Naive thymus-derived CD4-positive, alpha-beta T cell (primary cell): ENCODE measurements at regions not wholly inside any gene's neighbourhood (a gene's known extent, or its start where the extent isn't known, plus 50 kb on each side); places are given as distances from the start of the nearest gene placed in this dataset.
"Not testable (repeated sequence)": the region's sequence is repeated elsewhere in the genome, so short reads cannot be mapped to it uniquely, and the experiment has no call there.

Experiments
- ATAC-seq: fragments of 150-1000 bp; cut with Tn5 transposase; 2 replicates; pipeline ENCODE4 v1.10.0; 2021; ENCODE audit warnings: mild to moderate bottlenecking, moderate library complexity
- CTCF ChIA-PET: fragments of 350-600 bp; sonication (Branson Sonifier 250); formaldehyde crosslinking; loops from one replicate; lab custom pipeline; 2021; ENCODE audit warnings: antibody characterized with exemption; lab: Charles Lee
- POLR2A ChIA-PET: fragments of 350-600 bp; sonication (Branson Sonifier 250); formaldehyde crosslinking; loops from one replicate; lab custom pipeline; 2021; ENCODE audit warnings: antibody characterized with exemption, inconsistent platforms; lab: Charles Lee
- DNase-seq, 9 donors: peaks; one replicate each; pipeline versions ENCODE4 v3.0.0 to v3.0.0-alpha.2; 2020 to 2022; ENCODE audit warnings: mixed read lengths in 1 of 9
- H3K27ac ChIP-seq: one replicate; pipeline ENCODE4 v1.7.0; 2013; ENCODE audit warnings: mild to moderate bottlenecking, low read depth, low read length, moderate library complexity
- H3K27me3 ChIP-seq, 2 donors: one replicate each; pipeline ENCODE4 v1.7.0; 2013; ENCODE audit warnings: low read length in 2 of 2, mild to moderate bottlenecking in 2 of 2, moderate library complexity in 2 of 2; ENCODE audit not compliant: control insufficient read depth in 2 of 2, insufficient read depth in 2 of 2
- H3K36me3 ChIP-seq, 3 experiments: 1 replicate in 2 of 3; 2 replicates in 1 of 3; pipeline ENCODE4 v1.7.0; 2013; ENCODE audit warnings: low read length in 3 of 3, mild to moderate bottlenecking in 3 of 3, moderate library complexity in 1 of 3; ENCODE audit not compliant: insufficient read depth in 3 of 3, control insufficient read depth in 2 of 3
- H3K4me1 ChIP-seq, 2 donors: one replicate each; pipeline ENCODE4 v1.7.0; 2013; ENCODE audit warnings: low read length in 2 of 2, mild to moderate bottlenecking in 2 of 2, moderate library complexity in 1 of 2; ENCODE audit not compliant: control insufficient read depth in 2 of 2, insufficient read depth in 2 of 2
- H3K4me3 ChIP-seq: 2 replicates; pipeline ENCODE4 v1.7.0; 2013; ENCODE audit warnings: mild to moderate bottlenecking, low read length
- H3K9me3 ChIP-seq, 3 experiments: 1 replicate in 2 of 3; 2 replicates in 1 of 3; pipeline ENCODE4 v1.7.0; 2013; ENCODE audit warnings: low read length in 3 of 3; ENCODE audit not compliant: control insufficient read depth in 2 of 3
- H3K27ac Mint-ChIP-seq, 9 donors: one replicate each; pipeline ENCODE4 v1.8.0; 2020 to 2022; ENCODE audit warnings: mixed read lengths in 9 of 9, mild to moderate bottlenecking in 8 of 9, moderate library complexity in 5 of 9, inconsistent platforms in 2 of 9
- H3K27me3 Mint-ChIP-seq, 5 donors: one replicate each; pipeline ENCODE4 v1.8.0; 2021 to 2022; ENCODE audit warnings: mixed read lengths in 5 of 5, mild to moderate bottlenecking in 1 of 5
- H3K36me3 Mint-ChIP-seq, 5 donors: one replicate each; pipeline ENCODE4 v1.8.0; 2020 to 2022; ENCODE audit warnings: mixed read lengths in 5 of 5, mild to moderate bottlenecking in 3 of 5, inconsistent platforms in 1 of 5
- H3K4me1 Mint-ChIP-seq, 7 donors: one replicate each; pipeline ENCODE4 v1.8.0; 2020 to 2022; ENCODE audit warnings: mixed read lengths in 7 of 7, mild to moderate bottlenecking in 3 of 7, inconsistent platforms in 1 of 7
- H3K4me3 Mint-ChIP-seq, 10 donors: one replicate each; pipeline ENCODE4 v1.8.0; 2020 to 2022; ENCODE audit warnings: mild to moderate bottlenecking in 10 of 10, mixed read lengths in 10 of 10, moderate library complexity in 6 of 10, inconsistent platforms in 2 of 10
- H3K9me3 Mint-ChIP-seq, 11 donors: one replicate each; pipeline ENCODE4 v1.8.0; 2020 to 2022; ENCODE audit warnings: mixed read lengths in 11 of 11, mild to moderate bottlenecking in 4 of 11, inconsistent platforms in 1 of 11, moderate library complexity in 1 of 11
- intact Hi-C, 2 donors: fragments of 100-400 bp; cut with micrococcal nuclease; formaldehyde crosslinking; loops; one replicate each; pipeline ENCODE4 v1.15.1; 2023

GRCh38 chr11:96580476-96581040, 190.7 kb downstream of the JRKL start:
- no peaks in the 10 kb centered on the region for H3K27me3 ChIP-seq
- ATAC-seq = no peak
- H3K4me3 ChIP-seq = no peak overlapping the region
- CTCF ChIA-PET = no interaction called here
- no peaks in the 10 kb centered on the region for H3K36me3 Mint-ChIP-seq
- no peaks in the 10 kb centered on the region for H3K9me3 ChIP-seq
- no peaks in the 10 kb centered on the region for H3K36me3 ChIP-seq
- H3K27me3 Mint-ChIP-seq = peaks cover 0 to 8% (median 4%) of the 10 kb centered on the region in 5 donors
- no peak overlapping the region for H3K27ac Mint-ChIP-seq
- H3K4me1 Mint-ChIP-seq = no peaks in the 10 kb centered on the region
- peaks cover 0 to 6% (median 3%) of the 10 kb centered on the region in 11 donors for H3K9me3 Mint-ChIP-seq
- H3K27ac ChIP-seq = no peak overlapping the region
- DNase-seq = no peak
- intact Hi-C loops = no loop called here
- H3K4me1 ChIP-seq = no peaks in the 10 kb centered on the region
- POLR2A ChIA-PET = no interaction called here
- no peak overlapping the region for H3K4me3 Mint-ChIP-seq

GRCh38 chr11:96585944-96586880, 196.4 kb downstream of the JRKL start:
- CTCF ChIA-PET, POLR2A ChIA-PET, H3K27me3 Mint-ChIP-seq, H3K4me1 ChIP-seq, H3K27ac Mint-ChIP-seq, H3K36me3 ChIP-seq, H3K9me3 Mint-ChIP-seq, H3K36me3 Mint-ChIP-seq, intact Hi-C loops, H3K27ac ChIP-seq, H3K9me3 ChIP-seq, DNase-seq, H3K4me3 Mint-ChIP-seq, H3K27me3 ChIP-seq, H3K4me1 Mint-ChIP-seq, ATAC-seq, H3K4me3 ChIP-seq: not testable (repeated sequence)

- H3K9me3 Mint-ChIP-seq, H3K4me3 Mint-ChIP-seq, DNase-seq, H3K4me1 Mint-ChIP-seq, intact Hi-C loops, H3K36me3 Mint-ChIP-seq, H3K27ac ChIP-seq, POLR2A ChIA-PET, H3K36me3 ChIP-seq, H3K9me3 ChIP-seq, H3K27me3 ChIP-seq, ATAC-seq, H3K27ac Mint-ChIP-seq, CTCF ChIA-PET, H3K4me1 ChIP-seq, H3K27me3 Mint-ChIP-seq, H3K4me3 ChIP-seq: not testable (repeated sequence)
These were observed 199.0 kb downstream of the JRKL start for GRCh38 chr11:96588793-96589192.

- H3K4me1 Mint-ChIP-seq = no peaks in the 10 kb centered on the region
These were observed 205.2 kb downstream of the JRKL start for GRCh38 chr11:96595011-96595410.

GRCh38 chr11:96607864-96608558, 218.2 kb downstream of the JRKL start:
- CTCF ChIA-PET = no interaction called here
- intact Hi-C loops = no loop called here

More at GRCh38 chr11:96595011-96595410, 205.2 kb downstream of the JRKL start:
- DNase-seq = no peak
- peaks cover 0 to 3% (median 0%) of the 10 kb centered on the region in 11 donors for H3K9me3 Mint-ChIP-seq
- Histone ChIP-seq H3K27ac (no peak overlapping the region), H3K27me3 (no peaks in the 10 kb centered on the region), H3K4me3 (no peak overlapping the region), H3K4me1 (no peaks in the 10 kb centered on the region), H3K36me3 (no peaks in the 10 kb centered on the region), H3K9me3 (no peaks in the 10 kb centered on the region)
- H3K27ac Mint-ChIP-seq = no peak overlapping the region
- CTCF ChIA-PET = no interaction called here
- peaks cover 0 to 6% (median 0%) of the 10 kb centered on the region in 5 donors for H3K27me3 Mint-ChIP-seq
- intact Hi-C loops = no loop called here
- POLR2A ChIA-PET = no interaction called here
- ATAC-seq = no peak
- H3K36me3 Mint-ChIP-seq = no peaks in the 10 kb centered on the region
- no peak overlapping the region for H3K4me3 Mint-ChIP-seq

GRCh38 chr11:96614101-96614500, 224.3 kb downstream of the JRKL start:
- CTCF ChIA-PET = no interaction called here

More at GRCh38 chr11:96607864-96608558, 218.2 kb downstream of the JRKL start:
- ATAC-seq = no peak
- H3K36me3 Mint-ChIP-seq = no peaks in the 10 kb centered on the region
- DNase-seq = no peak
- H3K36me3 ChIP-seq = no peaks in the 10 kb centered on the region
- H3K27ac Mint-ChIP-seq = no peak overlapping the region
- H3K4me3 ChIP-seq = no peak overlapping the region
- no peaks in the 10 kb centered on the region for H3K4me1 ChIP-seq
- no peak overlapping the region for H3K4me3 Mint-ChIP-seq
- POLR2A ChIA-PET = no interaction called here
- H3K4me1 Mint-ChIP-seq = no peaks in the 10 kb centered on the region
- no peak overlapping the region for H3K27ac ChIP-seq
- H3K27me3 ChIP-seq = no peaks in the 10 kb centered on the region
- H3K27me3 Mint-ChIP-seq = peaks cover 0 to 7% (median 0%) of the 10 kb centered on the region in 5 donors
- H3K9me3 Mint-ChIP-seq = peaks cover 0 to 13% (median 2%) of the 10 kb centered on the region in 11 donors
- no peaks in the 10 kb centered on the region for H3K9me3 ChIP-seq

More at GRCh38 chr11:96614101-96614500, 224.3 kb downstream of the JRKL start:
- Mint-ChIP-seq H3K9me3 (peaks cover 0 to 13% (median 3%) of the 10 kb centered on the region in 11 donors), H3K27ac (no peak overlapping the region), H3K4me1 (no peaks in the 10 kb centered on the region), H3K27me3 (peaks cover 0 to 21% (median 4%) of the 10 kb centered on the region in 5 donors), H3K36me3 (no peaks in the 10 kb centered on the region), H3K4me3 (no peak overlapping the region)
- Histone ChIP-seq H3K9me3 (no peaks in the 10 kb centered on the region), H3K27me3 (no peaks in the 10 kb centered on the region), H3K36me3 (no peaks in the 10 kb centered on the region), H3K27ac (no peak overlapping the region), H3K4me1 (no peaks in the 10 kb centered on the region), H3K4me3 (no peak overlapping the region)
- intact Hi-C loops = no loop called here
- POLR2A ChIA-PET = no interaction called here
- ATAC-seq (no peak), DNase-seq (no peak)
